Esophagus muscularis mucosa (tissue), 4 donors: ENCODE measurements at regions not wholly inside any gene's neighbourhood (a gene's known extent, or its start where the extent isn't known, plus 50 kb on each side); places are given as distances from the start of the nearest gene placed in this dataset.
A peak's percentile ranks its signal among the peaks of the same experiment; 100 is the strongest.

Source experiments
- DNase-seq: peaks from one replicate; pipeline ENCODE4 v3.0.0-alpha.2; 2017; ENCODE audit errors: extremely low spot score
- H3K27ac ChIP-seq, 4 donors: fragments of 200-600 bp; sonication (generic); replicated peaks in 1 of 4; 1 replicate in 3 of 4; 2 replicates in 1 of 4; pipeline ENCODE4 v1.5.1; 2016 to 2019; ENCODE audit warnings: mild to moderate bottlenecking in 1 of 4
- H3K27me3 ChIP-seq, 4 donors: fragments of 200-600 bp; sonication (generic); one replicate each; pipeline versions ENCODE4 v1.5.1 to v1.6.0; 2016 to 2019
- H3K36me3 ChIP-seq, 4 donors: fragments of 200-600 bp; sonication (generic); one replicate each; pipeline ENCODE4 v1.5.1; 2016 to 2019
- H3K4me1 ChIP-seq, 4 donors: fragments of 200-600 bp; sonication (generic); one replicate each; pipeline ENCODE4 v1.5.1; 2016 to 2019
- H3K4me3 ChIP-seq, 4 donors: fragments of 200-600 bp; sonication (generic); 1 replicate in 2 of 4; 2 replicates in 2 of 4; pipeline ENCODE4 v1.5.1; 2016 to 2019; ENCODE audit warnings: mild to moderate bottlenecking in 4 of 4, moderate library complexity in 1 of 4
- H3K9me3 ChIP-seq, 4 donors: fragments of 200-600 bp; sonication (generic); 1 replicate in 3 of 4; 2 replicates in 1 of 4; pipeline ENCODE4 v1.5.1; 2016 to 2019
- CTCF ChIP-seq, 3 experiments: fragments of 200-600 bp in 2 of 3; fragments of 450-650 bp in 1 of 3; sonication (generic) in 2 of 3; IDR thresholded peaks; one replicate each; pipeline ENCODE4 v1.5.1; 2017 to 2019; ENCODE audit warnings: antibody characterized with exemption in 3 of 3, mild to moderate bottlenecking in 2 of 3, moderate library complexity in 1 of 3
- EP300 ChIP-seq: sonication (generic); formaldehyde crosslinking; IDR thresholded peaks from one replicate; pipeline ENCODE4 v1.6.1; 2017; ENCODE audit warnings: antibody characterized with exemption
- POLR2A ChIP-seq: fragments of 450-650 bp; IDR thresholded peaks from one replicate; pipeline ENCODE4 v1.6.1; 2017; ENCODE audit warnings: antibody characterized with exemption, moderate library complexity, mild to moderate bottlenecking, low read depth
- POLR2AphosphoS5 ChIP-seq, 2 donors: sonication (generic); formaldehyde crosslinking; IDR thresholded peaks; one replicate each; pipeline ENCODE4 v1.6.1; 2017; ENCODE audit warnings: antibody characterized with exemption in 2 of 2
- WGBS: methylation state at CpG from one replicate; pipeline ENCODE4 v1.1.5; 2018; 5-methylcytosine and 5-hydroxymethylcytosine counted together
- intact Hi-C: fragments of 100-400 bp; cut with DNase I; formaldehyde crosslinking; loops from one replicate; pipeline ENCODE4 v1.15.1; 2023

DNA sequence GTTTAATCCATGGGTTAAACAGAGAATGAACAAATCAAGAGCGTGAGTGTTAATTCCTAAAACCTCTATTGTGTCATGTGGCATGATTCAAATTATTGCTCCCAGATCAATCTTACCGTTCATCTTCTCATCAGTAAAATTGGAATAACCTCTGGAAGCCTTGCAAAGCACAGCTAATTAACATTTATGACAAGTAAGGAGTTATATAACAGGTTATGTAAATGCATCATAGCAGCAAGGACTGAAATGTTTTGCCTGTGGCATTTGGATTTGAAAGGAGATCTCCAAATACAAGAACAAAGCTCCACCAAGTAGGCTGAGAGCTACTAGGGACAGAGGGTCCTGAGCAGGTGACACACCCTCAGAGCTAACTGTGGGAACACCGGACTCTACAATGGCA is 502.9 kb upstream of the CELF2 start:
- Histone ChIP-seq H3K27ac (no peak overlapping the region), H3K27me3 (no peaks in the 10 kb centered on the region), H3K9me3 (no peaks in the 10 kb centered on the region), H3K36me3 (no peaks in the 10 kb centered on the region), H3K4me1 (no peaks in the 10 kb centered on the region), H3K4me3 (no peak overlapping the region)
- TF ChIP-seq POLR2A (no peak), EP300 (no peak)
- DNase-seq: no peak
- 91% methylated on average over 3 of the region's 3 CpGs for WGBS
- intact Hi-C loops: no loop called here

DNA sequence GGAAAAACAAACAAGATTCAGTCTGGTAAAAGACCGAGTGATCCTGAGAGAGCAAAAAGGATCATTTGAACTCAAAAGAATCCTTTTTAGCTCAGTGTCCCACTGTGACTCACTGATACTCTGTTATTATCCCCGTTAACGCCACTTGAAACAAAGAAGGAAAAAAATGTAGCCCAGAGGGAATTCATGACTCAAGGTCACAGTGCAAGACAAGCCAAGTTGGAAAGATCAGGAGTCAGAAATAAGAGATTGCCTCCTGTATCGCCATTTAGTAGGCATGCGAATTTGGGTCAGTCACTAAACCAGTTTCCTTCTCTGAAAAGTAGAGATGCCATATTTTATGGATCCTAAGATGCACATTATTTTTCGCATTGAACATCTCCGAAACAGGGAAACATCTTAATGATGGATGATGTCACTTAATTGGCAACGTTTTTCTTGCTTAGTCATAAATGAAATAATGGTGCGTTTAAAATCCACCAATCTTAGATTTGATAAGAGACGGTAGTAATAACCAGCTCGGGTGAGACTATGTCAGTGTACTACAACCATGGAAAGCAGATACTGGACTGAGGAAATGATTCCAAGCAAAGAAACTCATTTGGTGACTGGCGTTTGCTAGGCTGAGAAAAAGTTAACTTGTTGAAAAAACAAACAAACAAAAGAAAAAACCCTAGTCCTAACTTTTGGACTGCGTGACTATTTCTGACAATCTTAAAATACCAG is 502.0 kb upstream of the CELF2 start:
- no peak overlapping the region for H3K4me3 ChIP-seq
- no peaks in the 10 kb centered on the region for H3K36me3 ChIP-seq
- intact Hi-C loops: no loop called here
- no peaks in the 10 kb centered on the region for H3K27me3 ChIP-seq
- no peak overlapping the region for H3K27ac ChIP-seq
- no peaks in the 10 kb centered on the region for H3K4me1 ChIP-seq
- DNase-seq: no peak
- no peak for TF ChIP-seq EP300
- 79% methylated on average over 13 of the region's 13 CpGs for WGBS
- H3K9me3 ChIP-seq: no peaks in the 10 kb centered on the region

DNA sequence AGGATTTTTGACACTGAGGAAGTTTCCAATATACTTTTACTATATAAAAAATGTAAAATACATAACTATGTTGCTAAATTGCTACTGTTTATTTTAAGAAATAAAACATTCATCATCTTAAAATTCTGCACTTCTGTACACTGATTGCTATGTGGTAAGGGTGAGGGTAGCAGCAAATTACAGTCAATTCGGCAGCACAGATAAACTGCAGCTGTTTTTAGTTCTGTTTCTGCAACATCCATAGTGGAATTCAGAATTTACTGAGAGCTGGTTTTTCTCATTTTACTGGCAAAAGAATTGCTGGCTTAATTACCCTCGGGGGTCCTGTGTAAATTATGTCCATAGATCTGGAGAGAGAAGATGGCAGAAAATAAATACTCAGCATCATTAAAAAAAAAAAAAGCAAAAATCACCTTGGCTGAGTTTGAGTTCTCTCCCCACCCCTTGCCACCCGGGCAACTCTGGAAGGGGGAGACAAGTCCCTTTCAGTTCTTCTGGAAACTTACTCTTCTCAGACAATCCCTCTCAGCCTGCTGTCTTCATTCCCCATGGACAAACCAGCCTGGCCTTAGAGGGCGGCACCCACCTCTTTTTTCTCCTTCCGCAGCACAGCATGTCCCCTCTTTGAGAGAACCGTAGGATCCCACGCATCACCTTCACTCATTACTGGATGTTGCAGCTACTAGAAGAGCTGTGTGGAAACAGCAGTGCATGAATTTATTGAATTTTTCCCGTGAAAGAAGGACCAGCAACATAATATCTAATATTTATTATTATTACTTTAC is 501.1 kb upstream of the CELF2 start:
- WGBS: 69% methylated on average over 8 of the region's 8 CpGs
- TF ChIP-seq POLR2AphosphoS5 (IDR thresholded peaks at IDR 0.05): no peak
- no peak for TF ChIP-seq EP300
- no peak for TF ChIP-seq CTCF (IDR thresholded peaks at IDR 0.05)
- no peak for TF ChIP-seq POLR2A
- H3K36me3 ChIP-seq: no peaks in the 10 kb centered on the region
- H3K27ac ChIP-seq: no peak overlapping the region
- intact Hi-C loops: no loop called here
- H3K9me3 ChIP-seq: no peaks in the 10 kb centered on the region
- H3K27me3 ChIP-seq: no peaks in the 10 kb centered on the region
- H3K4me1 ChIP-seq: no peaks in the 10 kb centered on the region
- no peak overlapping the region for H3K4me3 ChIP-seq
- peak; percentile 55 for DNase-seq

DNA sequence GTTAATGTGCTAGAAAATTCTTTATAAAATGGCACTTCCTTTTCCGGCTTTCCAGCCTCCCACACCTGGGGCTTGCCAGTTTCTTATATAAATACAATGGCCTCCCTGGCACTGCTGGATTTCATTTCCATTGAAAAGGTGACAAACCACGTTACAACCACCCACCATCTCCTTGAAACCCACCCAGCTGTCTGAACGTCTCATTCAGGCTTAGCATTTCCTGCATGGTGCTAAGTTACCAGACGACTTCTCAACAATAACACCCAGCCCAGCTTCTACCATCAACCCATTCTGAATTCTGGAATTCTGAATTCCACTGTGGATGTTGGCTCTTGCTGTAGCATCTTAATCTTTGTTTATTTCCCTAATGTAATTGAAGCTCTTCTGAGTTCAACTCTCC is 499.8 kb upstream of the CELF2 start:
- no peak for TF ChIP-seq POLR2AphosphoS5 (IDR thresholded peaks at IDR 0.05)
- no peak for TF ChIP-seq POLR2A
- Histone ChIP-seq H3K27me3 (no peaks in the 10 kb centered on the region), H3K9me3 (no peaks in the 10 kb centered on the region), H3K36me3 (no peaks in the 10 kb centered on the region), H3K27ac (no peak overlapping the region), H3K4me1 (no peaks in the 10 kb centered on the region), H3K4me3 (no peak overlapping the region)
- DNase-seq: no peak
- intact Hi-C loops: no loop called here
- 77% methylated on average over 4 of the region's 4 CpGs for WGBS

- WGBS: 100% methylated on average over 3 of the region's 3 CpGs
- intact Hi-C loops: no loop called here
- H3K4me3 ChIP-seq: no peak overlapping the region
- no peaks in the 10 kb centered on the region for H3K27me3 ChIP-seq
- H3K27ac ChIP-seq: no peak overlapping the region
- H3K36me3 ChIP-seq: no peaks in the 10 kb centered on the region
- no peak for TF ChIP-seq CTCF (IDR thresholded peaks at IDR 0.05)
- no peak for TF ChIP-seq POLR2A
- no peak for TF ChIP-seq EP300
- TF ChIP-seq POLR2AphosphoS5 (IDR thresholded peaks at IDR 0.05): no peak
- no peaks in the 10 kb centered on the region for H3K9me3 ChIP-seq
- DNase-seq: peak; percentile 75
- no peaks in the 10 kb centered on the region for H3K4me1 ChIP-seq
Observed at GRCh38 chr10:10519674-10520073, 498.0 kb upstream of the CELF2 start.

DNA sequence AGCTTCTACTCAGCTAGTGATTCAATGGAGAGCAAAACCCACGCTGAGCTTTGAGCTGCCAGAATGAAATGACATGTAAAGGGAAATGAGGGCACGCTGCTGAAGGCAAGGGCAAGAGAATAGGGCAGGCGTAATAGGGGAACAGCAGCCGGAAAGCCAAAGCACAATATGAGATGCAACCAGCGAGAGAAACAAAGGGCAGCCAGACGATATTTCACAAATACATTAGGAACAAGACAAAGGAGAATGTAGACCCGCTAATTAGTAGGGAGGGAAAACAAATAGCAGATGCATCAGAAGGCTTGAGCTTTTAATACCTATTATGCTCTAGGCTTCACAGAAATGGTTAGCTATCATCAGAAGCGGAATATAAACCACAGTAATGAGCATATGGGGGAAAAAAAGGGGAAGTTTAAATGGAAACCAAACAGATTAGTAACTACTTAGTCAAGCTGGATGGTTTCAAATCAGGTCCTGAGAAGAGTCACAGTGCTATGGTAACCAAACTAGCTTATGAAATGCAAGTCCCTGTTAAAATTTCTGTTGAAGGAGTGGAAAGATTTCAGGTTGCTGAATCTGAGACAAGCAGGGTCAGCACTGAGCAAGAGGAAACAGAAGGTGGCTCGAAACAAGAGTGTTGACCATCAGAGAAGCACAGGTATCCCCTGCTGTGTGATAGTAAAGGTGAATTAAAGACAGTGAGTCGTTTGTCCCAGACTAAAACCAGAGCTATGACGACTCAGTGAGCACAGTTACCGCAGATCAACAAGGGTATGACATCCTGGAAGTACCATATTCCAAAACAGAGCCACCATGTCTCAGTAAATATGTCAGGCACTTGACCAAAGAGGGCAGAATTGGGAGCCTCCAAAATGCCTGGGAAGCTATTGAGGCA is 496.9 kb upstream of the CELF2 start:
- WGBS: 89% methylated on average over 12 of the region's 12 CpGs

More for the DNA sequence above, 496.9 kb upstream of the CELF2 start:
- H3K36me3 ChIP-seq: no peaks in the 10 kb centered on the region
- no peak overlapping the region for H3K4me3 ChIP-seq
- TF ChIP-seq EP300: no peak
- TF ChIP-seq CTCF (IDR thresholded peaks at IDR 0.05): no peak
- no peak for TF ChIP-seq POLR2A
- no peak for TF ChIP-seq POLR2AphosphoS5 (IDR thresholded peaks at IDR 0.05)
- H3K4me1 ChIP-seq: no peaks in the 10 kb centered on the region
- H3K9me3 ChIP-seq: no peaks in the 10 kb centered on the region
- peak; percentile 84 for DNase-seq
- H3K27me3 ChIP-seq: no peaks in the 10 kb centered on the region
- no peak overlapping the region for H3K27ac ChIP-seq
- intact Hi-C loops: no loop called here
